ENCODE measurements at regions not wholly inside any gene's neighbourhood (a gene's known extent, or its start where the extent isn't known, plus 50 kb on each side); places are given as distances from the start of the nearest gene placed in this dataset.

DNA sequence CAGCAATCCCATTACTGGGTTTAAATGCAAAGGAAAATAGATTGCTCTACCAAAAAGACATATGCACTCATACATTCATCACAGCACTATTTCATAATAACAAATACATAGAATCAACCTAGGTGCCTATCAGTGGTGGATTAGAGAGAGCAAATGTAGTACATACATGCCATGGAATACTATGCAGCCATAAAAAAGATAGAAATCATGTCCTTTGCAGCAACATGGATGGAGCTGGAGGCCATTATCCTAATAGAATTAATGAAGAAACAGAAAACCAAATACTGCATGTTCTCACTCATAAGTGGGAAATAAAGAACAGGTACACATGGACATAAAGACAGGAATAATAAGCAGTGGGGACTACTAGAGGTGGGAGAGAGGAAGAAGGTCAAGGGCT is 70.7 kb upstream of the MLIP start (continued):
- TF ChIP-seq ZMAT4 (CRISPR knock-in tag; IDR thresholded peaks at IDR 0.05) (no peak), NFATC4 (CRISPR knock-in tag; IDR thresholded peaks at IDR 0.05) (no peak), PRRX2 (CRISPR knock-in tag; IDR thresholded peaks at IDR 0.05) (no peak), MYBL2 (CRISPR knock-in tag; IDR thresholded peaks at IDR 0.05) (no peak)

GRCh38 chr6:54041239-54041638 is 70.0 kb upstream of the MLIP start:
- H3K27me3 Mint-ChIP-seq (ENCODE audit: low read depth) = no peaks in the 10 kb centered on the region
- TF ChIP-seq NR3C1 (CRISPR knock-in tag; conservative IDR thresholded peaks at IDR 0.05; ENCODE audit: low read depth) = no peak
- TF ChIP-seq NR2C2 (CRISPR knock-in tag; IDR thresholded peaks at IDR 0.05) = no peak
- no peak for TF ChIP-seq CREB1 (CRISPR knock-in tag; IDR thresholded peaks at IDR 0.05)
- no peak for TF ChIP-seq FOXJ3 (CRISPR knock-in tag; IDR thresholded peaks at IDR 0.05; ENCODE audit: borderline replicate concordance)
- TF ChIP-seq, protein P1, sequence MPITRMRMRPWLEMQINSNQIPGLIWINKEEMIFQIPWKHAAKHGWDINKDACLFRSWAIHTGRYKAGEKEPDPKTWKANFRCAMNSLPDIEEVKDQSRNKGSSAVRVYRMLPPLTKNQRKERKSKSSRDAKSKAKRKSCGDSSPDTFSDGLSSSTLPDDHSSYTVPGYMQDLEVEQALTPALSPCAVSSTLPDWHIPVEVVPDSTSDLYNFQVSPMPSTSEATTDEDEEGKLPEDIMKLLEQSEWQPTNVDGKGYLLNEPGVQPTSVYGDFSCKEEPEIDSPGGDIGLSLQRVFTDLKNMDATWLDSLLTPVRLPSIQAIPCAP (CRISPR knock-in tag; IDR thresholded peaks at IDR 0.05) = no peak
- no peak for TF ChIP-seq ZMAT4 (CRISPR knock-in tag; IDR thresholded peaks at IDR 0.05)
- TF ChIP-seq, protein P2, sequence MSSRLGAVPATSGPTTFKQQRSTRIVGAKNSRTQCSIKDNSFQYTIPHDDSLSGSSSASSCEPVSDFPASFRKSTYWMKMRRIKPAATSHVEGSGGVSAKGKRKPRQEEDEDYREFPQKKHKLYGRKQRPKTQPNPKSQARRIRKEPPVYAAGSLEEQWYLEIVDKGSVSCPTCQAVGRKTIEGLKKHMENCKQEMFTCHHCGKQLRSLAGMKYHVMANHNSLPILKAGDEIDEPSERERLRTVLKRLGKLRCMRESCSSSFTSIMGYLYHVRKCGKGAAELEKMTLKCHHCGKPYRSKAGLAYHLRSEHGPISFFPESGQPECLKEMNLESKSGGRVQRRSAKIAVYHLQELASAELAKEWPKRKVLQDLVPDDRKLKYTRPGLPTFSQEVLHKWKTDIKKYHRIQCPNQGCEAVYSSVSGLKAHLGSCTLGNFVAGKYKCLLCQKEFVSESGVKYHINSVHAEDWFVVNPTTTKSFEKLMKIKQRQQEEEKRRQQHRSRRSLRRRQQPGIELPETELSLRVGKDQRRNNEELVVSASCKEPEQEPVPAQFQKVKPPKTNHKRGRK (CRISPR knock-in tag; IDR thresholded peaks at IDR 0.05; ENCODE audit: borderline replicate concordance) = no peak
- no peak for TF ChIP-seq ZNF263 (CRISPR knock-in tag; IDR thresholded peaks at IDR 0.05; ENCODE audit: low read depth)
- TF ChIP-seq ZNF121 (CRISPR knock-in tag; IDR thresholded peaks at IDR 0.05) = no peak
- no peak for TF ChIP-seq ZNF423 (CRISPR knock-in tag; IDR thresholded peaks at IDR 0.05)
- TF ChIP-seq ERG (CRISPR knock-in tag; IDR thresholded peaks at IDR 0.05) = no peak
- no peak for TF ChIP-seq ZSCAN18 (CRISPR knock-in tag; IDR thresholded peaks at IDR 0.05)
- TF ChIP-seq ZNF416 (CRISPR knock-in tag; IDR thresholded peaks at IDR 0.05) = no peak
- H3K27ac Mint-ChIP-seq = no peak overlapping the region
- no peaks in the 10 kb centered on the region for H3K4me1 Mint-ChIP-seq
- H3K36me3 Mint-ChIP-seq = no peaks in the 10 kb centered on the region
- ATAC-seq (no peak), DNase-seq (ENCODE audit: low spot score) (no peak)
- ChIA-PET POLR2A (no interaction called here), CTCF (no interaction called here)
- peaks cover 8% of the 10 kb centered on the region for H3K9me3 Mint-ChIP-seq
- no peak overlapping the region for H3K4me3 Mint-ChIP-seq

- Mint-ChIP-seq H3K36me3 (no peaks in the 10 kb centered on the region), H3K9me3 (peaks cover 8% of the 10 kb centered on the region), H3K4me3 (no peak overlapping the region), H3K27ac (no peak overlapping the region), H3K4me1 (no peaks in the 10 kb centered on the region), H3K27me3 (ENCODE audit: low read depth) (no peaks in the 10 kb centered on the region)
- ATAC-seq (no peak), DNase-seq (ENCODE audit: low spot score) (no peak)
- POLR2A ChIA-PET = no interaction called here
- CTCF ChIA-PET = no interaction called here
- TF ChIP-seq ZMAT4 (CRISPR knock-in tag; IDR thresholded peaks at IDR 0.05) (no peak), GABPB1 (CRISPR knock-in tag; IDR thresholded peaks at IDR 0.05) (no peak), FOXJ3 (CRISPR knock-in tag; IDR thresholded peaks at IDR 0.05; ENCODE audit: borderline replicate concordance) (no peak)
- TF ChIP-seq, protein P3, sequence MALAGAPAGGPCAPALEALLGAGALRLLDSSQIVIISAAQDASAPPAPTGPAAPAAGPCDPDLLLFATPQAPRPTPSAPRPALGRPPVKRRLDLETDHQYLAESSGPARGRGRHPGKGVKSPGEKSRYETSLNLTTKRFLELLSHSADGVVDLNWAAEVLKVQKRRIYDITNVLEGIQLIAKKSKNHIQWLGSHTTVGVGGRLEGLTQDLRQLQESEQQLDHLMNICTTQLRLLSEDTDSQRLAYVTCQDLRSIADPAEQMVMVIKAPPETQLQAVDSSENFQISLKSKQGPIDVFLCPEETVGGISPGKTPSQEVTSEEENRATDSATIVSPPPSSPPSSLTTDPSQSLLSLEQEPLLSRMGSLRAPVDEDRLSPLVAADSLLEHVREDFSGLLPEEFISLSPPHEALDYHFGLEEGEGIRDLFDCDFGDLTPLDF (CRISPR knock-in tag; IDR thresholded peaks at IDR 0.05) = no peak
- TF ChIP-seq, protein P4, sequence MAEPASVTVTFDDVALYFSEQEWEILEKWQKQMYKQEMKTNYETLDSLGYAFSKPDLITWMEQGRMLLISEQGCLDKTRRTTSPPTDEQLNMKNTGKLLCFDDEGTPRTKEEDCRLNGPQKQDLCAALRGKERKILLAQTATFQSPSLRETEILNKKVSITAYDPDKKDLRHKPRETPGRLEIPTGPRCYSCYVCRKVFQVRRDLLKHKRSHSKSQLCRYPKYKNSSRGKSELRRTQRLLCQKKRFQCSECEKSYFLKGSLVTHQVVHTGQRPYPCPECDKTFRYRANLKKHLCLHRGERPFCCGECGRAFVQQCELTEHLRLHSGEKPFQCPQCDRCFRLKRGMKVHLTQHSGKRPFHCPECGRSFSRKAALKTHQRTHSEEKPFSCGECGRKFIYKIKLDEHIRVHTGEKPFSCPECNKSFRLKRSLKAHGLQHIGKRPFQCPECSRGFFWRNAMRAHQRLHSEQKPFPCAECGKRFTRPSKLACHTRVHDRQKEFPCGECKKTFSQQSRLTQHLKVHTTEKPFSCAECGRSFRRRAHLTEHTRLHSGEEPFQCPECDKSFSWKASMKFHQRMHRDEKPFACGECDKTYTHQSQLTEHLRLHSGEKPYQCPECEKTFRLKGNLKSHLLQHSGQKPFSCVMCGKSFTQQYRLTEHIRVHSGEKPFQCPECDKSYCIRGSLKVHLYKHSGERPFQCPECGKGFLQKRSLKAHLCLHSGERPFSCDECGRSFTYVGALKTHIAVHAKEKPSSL (CRISPR knock-in tag; conservative IDR thresholded peaks at IDR 0.05) = no peak
- TF ChIP-seq, protein P5, sequence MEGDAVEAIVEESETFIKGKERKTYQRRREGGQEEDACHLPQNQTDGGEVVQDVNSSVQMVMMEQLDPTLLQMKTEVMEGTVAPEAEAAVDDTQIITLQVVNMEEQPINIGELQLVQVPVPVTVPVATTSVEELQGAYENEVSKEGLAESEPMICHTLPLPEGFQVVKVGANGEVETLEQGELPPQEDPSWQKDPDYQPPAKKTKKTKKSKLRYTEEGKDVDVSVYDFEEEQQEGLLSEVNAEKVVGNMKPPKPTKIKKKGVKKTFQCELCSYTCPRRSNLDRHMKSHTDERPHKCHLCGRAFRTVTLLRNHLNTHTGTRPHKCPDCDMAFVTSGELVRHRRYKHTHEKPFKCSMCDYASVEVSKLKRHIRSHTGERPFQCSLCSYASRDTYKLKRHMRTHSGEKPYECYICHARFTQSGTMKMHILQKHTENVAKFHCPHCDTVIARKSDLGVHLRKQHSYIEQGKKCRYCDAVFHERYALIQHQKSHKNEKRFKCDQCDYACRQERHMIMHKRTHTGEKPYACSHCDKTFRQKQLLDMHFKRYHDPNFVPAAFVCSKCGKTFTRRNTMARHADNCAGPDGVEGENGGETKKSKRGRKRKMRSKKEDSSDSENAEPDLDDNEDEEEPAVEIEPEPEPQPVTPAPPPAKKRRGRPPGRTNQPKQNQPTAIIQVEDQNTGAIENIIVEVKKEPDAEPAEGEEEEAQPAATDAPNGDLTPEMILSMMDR (IDR thresholded peaks at IDR 0.05) = no peak
These were observed 67.9 kb upstream of the MLIP start for GRCh38 chr6:54043360-54043759.

Data from WTC11 (cell line).